Pancreas (tissue), 10 donors: ENCODE measurements at regions not wholly inside any gene's neighbourhood (a gene's known extent, or its start where the extent isn't known, plus 50 kb on each side); places are given as distances from the start of the nearest gene placed in this dataset.

Source experiments
- ATAC-seq, 4 donors: fragments of 200-7000 bp; cut with Tn5 transposase; one replicate each; pipeline versions ENCODE4 v1.8.0 to v1.9.1; 2020; ENCODE audit warnings: mild to moderate bottlenecking in 4 of 4, moderate library complexity in 4 of 4
- DNase-seq, 6 donors: peaks; one replicate each; pipeline ENCODE4 v3.0.0-alpha.2; 2020
- FAIRE-seq: peaks from 2 replicates; lab custom pipeline; 2012; peaks lifted over from hg19 to GRCh38; lab: Jason Lieb, UNC
- H3K27ac ChIP-seq, 4 donors: fragments of 200-600 bp; sonication (generic); 1 replicate in 3 of 4; 2 replicates in 1 of 4; pipeline versions ENCODE4 v1.5.0 to v1.8.0; 2020
- H3K27me3 ChIP-seq, 4 donors: fragments of 200-600 bp; one replicate each; pipeline ENCODE4 v1.8.0; 2021
- H3K36me3 ChIP-seq, 3 donors: fragments of 200-600 bp; sonication (generic) in 1 of 3; one replicate each; pipeline versions ENCODE4 v1.5.0 to v1.8.0; 2020 to 2021
- H3K4me1 ChIP-seq, 3 donors: fragments of 200-600 bp; one replicate each; pipeline ENCODE4 v1.8.0; 2021
- H3K4me3 ChIP-seq, 4 donors: fragments of 200-600 bp; sonication (generic) in 2 of 4; one replicate each; pipeline versions ENCODE4 v1.5.0 to v1.8.0; 2020 to 2021
- H3K9me3 ChIP-seq, 4 donors: fragments of 200-600 bp; one replicate each; pipeline ENCODE4 v1.8.0; 2021
- WGBS, 2 donors: extraction: QIAGEN DNeasy Blood & Tissue Kit; methylation state at CpG; one replicate each; pipeline ENCODE4 v1.1.7; 2013; 5-methylcytosine and 5-hydroxymethylcytosine counted together
- intact Hi-C, 3 donors: fragments of 100-400 bp; cut with DNase I; formaldehyde crosslinking; loops; one replicate each; pipeline versions ENCODE4 v1.11.1 to v1.14.2; 2022
- TF ChIP-seq, protein P1 (sequence below), 4 donors: fragments of 200-600 bp; sonication (generic) in 3 of 4; IDR thresholded peaks; one replicate each; pipeline versions ENCODE4 v1.5.0 to v1.8.0; 2021; ENCODE audit warnings: antibody characterized with exemption in 4 of 4
- donor health status: healthy with polysubstance abuse.
- donor health status: DM: no; HTN: no; CAD: no; lungs with moderate emphysema.
- donor health status: DM: no; HTN: no; CAD: no.
- donor health status: control.
- donor health status: control.
- donor health status: Bipolar disorder and iron deficiency.
- donor health status: DM: yes; HTN: yes; CAD: no.
- donor health status: DM: no; HTN: no; CAD: no.
- donor health status: DM: no; HTN: no; CAD: no.
- donor health status: DM: yes; HTN: yes; CAD: no.

GRCh38 chr4:138680989-138681604 lies 334.5 kb upstream of the NOCT start:
- peak; percentile 56 to 89 (median 80) for DNase-seq

DNA sequence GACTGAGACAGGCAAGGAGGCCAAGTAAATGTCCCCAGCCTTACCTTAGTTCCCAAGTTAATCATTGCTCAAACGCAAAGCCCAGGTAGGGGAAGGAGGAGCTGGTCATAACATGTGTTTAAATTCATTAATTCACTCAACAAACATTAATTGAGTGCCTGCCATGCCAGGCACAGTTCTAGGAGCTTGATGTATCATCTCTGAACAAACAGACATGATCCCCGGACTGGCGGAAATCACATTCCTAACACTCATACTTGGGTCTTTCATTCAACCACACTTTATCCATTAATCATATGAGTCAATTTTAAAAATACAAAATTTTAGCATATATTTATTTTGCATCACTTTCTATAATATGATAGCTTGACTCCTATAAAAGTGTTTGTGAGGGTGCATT lies 335.3 kb upstream of the NOCT start:
- intact Hi-C loops, result loop anchor here in 1 of 3 donors (10.0 kb wide), 1 partner anchor 195 kb away; no protein-coding TSS in a partner anchor
- no peaks in the 10 kb centered on the region for H3K4me1 ChIP-seq
- WGBS, 2 donors, result 80 to 82% methylated on average over 3 of the region's 3 CpGs
- H3K36me3 ChIP-seq, result no peaks in the 10 kb centered on the region
- no peak overlapping the region for H3K4me3 ChIP-seq
- no peaks in the 10 kb centered on the region for H3K9me3 ChIP-seq
- FAIRE-seq (no peak), ATAC-seq (no peak), DNase-seq (no peak)
- TF ChIP-seq, protein P1, sequence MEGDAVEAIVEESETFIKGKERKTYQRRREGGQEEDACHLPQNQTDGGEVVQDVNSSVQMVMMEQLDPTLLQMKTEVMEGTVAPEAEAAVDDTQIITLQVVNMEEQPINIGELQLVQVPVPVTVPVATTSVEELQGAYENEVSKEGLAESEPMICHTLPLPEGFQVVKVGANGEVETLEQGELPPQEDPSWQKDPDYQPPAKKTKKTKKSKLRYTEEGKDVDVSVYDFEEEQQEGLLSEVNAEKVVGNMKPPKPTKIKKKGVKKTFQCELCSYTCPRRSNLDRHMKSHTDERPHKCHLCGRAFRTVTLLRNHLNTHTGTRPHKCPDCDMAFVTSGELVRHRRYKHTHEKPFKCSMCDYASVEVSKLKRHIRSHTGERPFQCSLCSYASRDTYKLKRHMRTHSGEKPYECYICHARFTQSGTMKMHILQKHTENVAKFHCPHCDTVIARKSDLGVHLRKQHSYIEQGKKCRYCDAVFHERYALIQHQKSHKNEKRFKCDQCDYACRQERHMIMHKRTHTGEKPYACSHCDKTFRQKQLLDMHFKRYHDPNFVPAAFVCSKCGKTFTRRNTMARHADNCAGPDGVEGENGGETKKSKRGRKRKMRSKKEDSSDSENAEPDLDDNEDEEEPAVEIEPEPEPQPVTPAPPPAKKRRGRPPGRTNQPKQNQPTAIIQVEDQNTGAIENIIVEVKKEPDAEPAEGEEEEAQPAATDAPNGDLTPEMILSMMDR (IDR thresholded peaks at IDR 0.05), result no peak
- H3K27ac ChIP-seq, result no peak overlapping the region
- H3K27me3 ChIP-seq, result no peaks in the 10 kb centered on the region

More at GRCh38 chr4:138680989-138681604, 334.5 kb upstream of the NOCT start:
- Histone ChIP-seq H3K36me3 (no peaks in the 10 kb centered on the region), H3K27ac (no peak overlapping the region), H3K27me3 (no peaks in the 10 kb centered on the region), H3K4me1 (no peaks in the 10 kb centered on the region), H3K9me3 (no peaks in the 10 kb centered on the region), H3K4me3 (no peak overlapping the region)
- ATAC-seq, result peak; percentile 67 to 94 (median 89)
- 3 to 5% methylated on average over 7 of the region's 7 CpGs for WGBS, 2 donors
- intact Hi-C loops, result loop anchor here in 1 of 3 donors (10.0 kb wide), 1 partner anchor 194 kb away; no protein-coding TSS in a partner anchor
- TF ChIP-seq, protein P1 (IDR thresholded peaks at IDR 0.05), result peak; percentile 89 to 97 (median 92)
- peak; percentile 29 for FAIRE-seq

DNA sequence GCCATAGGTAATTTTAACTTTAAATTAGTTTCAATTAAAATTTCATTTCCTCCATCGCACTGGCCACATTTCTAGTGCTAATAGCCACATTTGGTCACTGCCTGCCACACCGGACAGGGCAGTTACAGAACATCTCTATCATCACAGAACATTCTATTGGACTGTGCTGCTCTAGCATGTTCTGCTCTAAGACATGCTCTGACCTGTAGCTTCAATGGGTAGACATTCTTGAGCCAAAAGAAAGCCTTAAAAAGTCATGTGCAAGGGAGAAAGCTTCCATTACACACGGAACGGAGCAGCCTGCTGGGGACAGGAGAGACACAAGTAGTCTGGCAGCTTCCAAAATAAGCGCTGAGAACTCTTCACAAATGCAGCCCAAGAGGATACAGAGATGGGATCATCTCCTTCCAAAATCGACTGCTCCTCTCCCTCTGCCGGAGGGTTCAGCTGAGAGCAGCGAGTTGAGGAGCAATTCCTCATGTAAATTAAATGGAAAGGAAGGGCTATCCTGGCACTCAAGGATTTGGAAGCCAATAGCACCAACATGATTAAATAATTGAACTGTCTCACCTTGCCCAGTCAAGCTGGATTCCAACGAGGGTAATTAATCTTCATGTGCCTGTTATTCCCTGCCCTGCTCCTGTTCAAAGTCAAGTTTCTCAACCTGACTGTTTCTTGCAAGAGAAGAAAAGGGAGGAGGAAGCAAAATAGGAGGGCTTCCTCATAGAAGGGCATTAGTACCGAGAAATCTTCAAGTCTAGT lies 336.4 kb upstream of the NOCT start:
- Histone ChIP-seq H3K27ac (no peak overlapping the region), H3K4me1 (no peaks in the 10 kb centered on the region), H3K36me3 (no peaks in the 10 kb centered on the region), H3K27me3 (no peaks in the 10 kb centered on the region), H3K4me3 (no peak overlapping the region), H3K9me3 (no peaks in the 10 kb centered on the region)
- FAIRE-seq (no peak), DNase-seq (no peak), ATAC-seq (peak in 1 of 4 donors; percentile 31)
- intact Hi-C loops, result loop anchor here in 1 of 3 donors (10.0 kb wide), 1 partner anchor 634 kb away; no protein-coding TSS in a partner anchor
- TF ChIP-seq, protein P1 (IDR thresholded peaks at IDR 0.05), result no peak
- 75 to 79% methylated on average over 10 of the region's 10 CpGs for WGBS, 2 donors

DNA sequence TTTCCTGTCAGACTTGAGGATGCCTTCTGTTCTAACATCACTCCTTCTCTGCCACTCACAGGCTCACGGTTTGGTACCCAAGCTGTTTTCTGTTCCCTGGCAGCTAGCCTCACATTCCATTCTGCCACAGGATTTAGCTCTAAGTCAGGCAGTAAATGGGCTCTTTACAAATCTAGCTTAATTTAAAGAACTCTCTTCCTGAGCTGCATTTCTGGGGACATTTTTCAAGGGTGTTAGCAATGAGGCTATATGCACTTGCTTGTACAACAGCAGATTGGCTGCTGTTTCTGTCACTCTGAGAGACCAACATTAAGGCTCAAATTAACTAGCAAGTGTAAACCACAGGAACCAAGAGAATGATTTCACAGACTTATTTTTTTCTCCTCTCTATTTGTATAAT lies 337.8 kb upstream of the NOCT start:
- ATAC-seq (no peak), DNase-seq (no peak), FAIRE-seq (no peak)
- intact Hi-C loops, result loop anchor here in 1 of 3 donors (10.0 kb wide), 1 partner anchor 633 kb away; no protein-coding TSS in a partner anchor
- 48% methylated on average over 1 of the region's 1 CpG for WGBS, 2 donors
- Histone ChIP-seq H3K4me1 (no peaks in the 10 kb centered on the region), H3K27me3 (no peaks in the 10 kb centered on the region), H3K4me3 (no peak overlapping the region), H3K36me3 (no peaks in the 10 kb centered on the region), H3K9me3 (no peaks in the 10 kb centered on the region), H3K27ac (no peak overlapping the region)
- TF ChIP-seq, protein P1 (IDR thresholded peaks at IDR 0.05), result no peak
